H1 (cell line): ENCODE measurements at regions not wholly inside any gene's neighbourhood (a gene's known extent, or its start where the extent isn't known, plus 50 kb on each side); places are given as distances from the start of the nearest gene placed in this dataset.

ENCODE experiments used
- CTCF ChIA-PET: fragments of 300-600 bp; sonication (Branson Sonifier 250); formaldehyde crosslinking; loops from one replicate; lab custom pipeline; 2021; ENCODE audit not compliant: partially characterized antibody; lab: Charles Lee
- POLR2A ChIA-PET: fragments of 300-600 bp; sonication (Branson Sonifier 250); formaldehyde crosslinking; loops from one replicate; lab custom pipeline; 2021; ENCODE audit warnings: inconsistent platforms; ENCODE audit not compliant: partially characterized antibody; lab: Charles Lee
- DNase-seq, 2 experiments: peaks; one replicate each; pipeline versions ENCODE4 v3.0.0 to v3.0.0-alpha.2; 2010 to 2022; ENCODE audit warnings: low spot score in 2 of 2, low read depth in 1 of 2, mixed read lengths in 1 of 2
- FAIRE-seq: peaks from 2 replicates; lab custom pipeline; 2011; peaks lifted over from hg19 to GRCh38; lab: Jason Lieb, UNC
- H2AFZ ChIP-seq: 2 replicates; pipeline ENCODE4 v1.8.1; 2012; ENCODE audit warnings: low read length, inconsistent platforms
- H2AK5ac ChIP-seq: 2 replicates; pipeline ENCODE4 v1.6.1; 2013; ENCODE audit warnings: low read depth, low read length
- H2BK120ac ChIP-seq: replicated peaks from 2 replicates; pipeline ENCODE3; 2013; ENCODE audit warnings: low read depth, low read length, inconsistent platforms
- H2BK12ac ChIP-seq: 2 replicates; pipeline ENCODE4 v1.6.1; 2013; ENCODE audit warnings: low read depth, low read length
- H2BK15ac ChIP-seq: 2 replicates; pipeline ENCODE4 v1.6.1; 2013; ENCODE audit warnings: low read length
- H2BK20ac ChIP-seq: 2 replicates; pipeline ENCODE4 v1.6.1; 2013; ENCODE audit warnings: low read length
- H2BK5ac ChIP-seq: 2 replicates; pipeline ENCODE4 v1.6.1; 2013; ENCODE audit warnings: low read depth, low read length
- H3K14ac ChIP-seq: 2 replicates; pipeline ENCODE4 v1.6.1; 2013; ENCODE audit warnings: inconsistent platforms; ENCODE audit not compliant: insufficient read length
- H3K18ac ChIP-seq: 2 replicates; pipeline ENCODE4 v1.6.1; 2013; ENCODE audit warnings: low read length; ENCODE audit errors: extremely low read depth
- H3K23ac ChIP-seq: 2 replicates; pipeline ENCODE4 v1.6.1; 2013; ENCODE audit warnings: inconsistent platforms; ENCODE audit not compliant: insufficient read length
- H3K23me2 ChIP-seq: 2 replicates; pipeline ENCODE4 v1.6.1; 2013; ENCODE audit warnings: low read depth, low read length
- H3K27ac ChIP-seq: 2 replicates; pipeline ENCODE4 v1.6.1; 2011; ENCODE audit warnings: low read depth, low read length, inconsistent platforms
- H3K27me3 ChIP-seq, 4 experiments: replicated peaks in 1 of 4; 1 replicate in 1 of 4; 2 replicates in 3 of 4; pipeline versions ENCODE4 v1.6.1 to v1.8.1; 2011 to 2013; ENCODE audit warnings: low read length in 3 of 4, mild to moderate bottlenecking in 3 of 4, inconsistent platforms in 2 of 4, mixed read lengths in 2 of 4, moderate library complexity in 1 of 4; ENCODE audit not compliant: control insufficient read depth in 3 of 4, insufficient read depth in 3 of 4; ENCODE audit errors: extremely low read depth in 1 of 4
- H3K36me3 ChIP-seq, 4 experiments: 2 replicates each; pipeline versions ENCODE4 v1.6.1 to v1.8.1; 2011 to 2013; ENCODE audit warnings: mild to moderate bottlenecking in 4 of 4, low read length in 3 of 4, moderate library complexity in 2 of 4, control low read depth in 1 of 4, inconsistent platforms in 1 of 4; ENCODE audit not compliant: insufficient read depth in 4 of 4, control insufficient read depth in 2 of 4
- H3K4ac ChIP-seq: replicated peaks from 2 replicates; pipeline ENCODE3; 2013; ENCODE audit warnings: low read length, low read depth, mixed read lengths, inconsistent platforms; ENCODE audit not compliant: insufficient read length
- H3K4me1 ChIP-seq, 4 experiments: replicated peaks in 1 of 4; 1 replicate in 1 of 4; 2 replicates in 3 of 4; pipeline versions ENCODE4 v1.6.1 to v1.8.1; 2011 to 2013; ENCODE audit warnings: low read length in 3 of 4, inconsistent platforms in 2 of 4, mixed read lengths in 1 of 4; ENCODE audit not compliant: insufficient read depth in 4 of 4, control insufficient read depth in 3 of 4
- H3K4me2 ChIP-seq, 2 experiments: 2 replicates each; pipeline versions ENCODE4 v1.6.1 to v1.8.1; 2011 to 2013; ENCODE audit warnings: low read depth in 2 of 2, low read length in 2 of 2, control low read depth in 1 of 2, inconsistent platforms in 1 of 2, mild to moderate bottlenecking in 1 of 2; ENCODE audit not compliant: insufficient read depth in 1 of 2
- H3K4me3 ChIP-seq, 4 experiments: fragments of 200-600, 300-600 bp in 1 of 4; sonication (generic), shearing (Covaris generic), sonication (Bioruptor Twin) in 1 of 4; 2 replicates each; pipeline versions ENCODE4 v1.5.1 to v1.8.1; 2011 to 2016; ENCODE audit warnings: low read length in 4 of 4, low read depth in 3 of 4, control low read depth in 2 of 4, inconsistent platforms in 2 of 4, mild to moderate bottlenecking in 2 of 4, mixed read lengths in 1 of 4, moderate library complexity in 1 of 4; ENCODE audit not compliant: insufficient read depth in 2 of 4; ENCODE audit errors: extremely low read depth in 1 of 4
- H3K56ac ChIP-seq: replicated peaks from 2 replicates; pipeline ENCODE3; 2013; ENCODE audit warnings: low read depth, mild to moderate bottlenecking, mixed read lengths, low read length, inconsistent platforms; ENCODE audit not compliant: insufficient read length
- H3K79me1 ChIP-seq: 2 replicates; pipeline ENCODE4 v1.6.1; 2013; ENCODE audit warnings: low read depth, low read length, control low read depth
- H3K79me2 ChIP-seq, 2 experiments: 2 replicates each; pipeline versions ENCODE4 v1.6.1 to v1.8.1; 2012 to 2013; ENCODE audit warnings: low read length in 2 of 2, mild to moderate bottlenecking in 2 of 2, inconsistent platforms in 1 of 2; ENCODE audit not compliant: insufficient read depth in 2 of 2, control insufficient read depth in 1 of 2
- H3K9ac ChIP-seq, 4 experiments: replicated peaks in 1 of 4; 1 replicate in 1 of 4; 2 replicates in 3 of 4; pipeline versions ENCODE4 v1.6.1 to v1.8.1; 2011 to 2013; ENCODE audit warnings: low read depth in 3 of 4, low read length in 3 of 4, control low read depth in 2 of 4, mild to moderate bottlenecking in 2 of 4, moderate library complexity in 2 of 4, inconsistent platforms in 1 of 4; ENCODE audit errors: extremely low read depth in 1 of 4
- H3K9me3 ChIP-seq, 2 experiments: 2 replicates each; pipeline versions ENCODE4 v1.6.1 to v1.8.1; 2012 to 2013; ENCODE audit warnings: mild to moderate bottlenecking in 2 of 2, moderate library complexity in 2 of 2, control low read depth in 1 of 2, inconsistent platforms in 1 of 2, low read depth in 1 of 2, low read length in 1 of 2, mixed read lengths in 1 of 2; ENCODE audit not compliant: insufficient read depth in 2 of 2
- H4K20me1 ChIP-seq, 2 experiments: replicated peaks in 1 of 2; 2 replicates each; pipeline versions ENCODE3 to v1.8.1; 2011 to 2013; ENCODE audit warnings: inconsistent platforms in 2 of 2, low read length in 2 of 2, mild to moderate bottlenecking in 1 of 2; ENCODE audit not compliant: insufficient read depth in 2 of 2, control insufficient read depth in 1 of 2
- H4K5ac ChIP-seq: 2 replicates; pipeline ENCODE4 v1.6.1; 2013; ENCODE audit warnings: low read length, low read depth, mixed read lengths, inconsistent platforms; ENCODE audit not compliant: insufficient read length
- H4K8ac ChIP-seq: 2 replicates; pipeline ENCODE4 v1.8.0; 2013; ENCODE audit warnings: mild to moderate bottlenecking, moderate library complexity, low read length, inconsistent platforms; ENCODE audit not compliant: insufficient read depth; ENCODE audit errors: extremely low read depth
- H4K91ac ChIP-seq: replicated peaks from 2 replicates; pipeline ENCODE3; 2013; ENCODE audit warnings: low read length, mixed read lengths, inconsistent platforms; ENCODE audit not compliant: insufficient read length
- ASH2L ChIP-seq: fragments of 200-600, 300-600 bp; sonication (generic); IDR thresholded peaks from one replicate; pipeline ENCODE4 v1.7.1; 2017; ENCODE audit warnings: low read length
- BCL11A ChIP-seq, 2 experiments: IDR thresholded peaks; one replicate each; pipeline ENCODE4 v1.6.1; 2011; ENCODE audit warnings: low read depth in 2 of 2, low read length in 2 of 2, mild to moderate bottlenecking in 2 of 2
- BRCA1 ChIP-seq: IDR thresholded peaks from 2 replicates; pipeline ENCODE4 v1.6.1; 2012; ENCODE audit warnings: low read depth, low read length, improper control_type of control experiment
- CBX5 ChIP-seq: fragments of 300-800, 300-1000 bp; sonication (generic); IDR thresholded peaks from 2 replicates; pipeline ENCODE4 v1.7.1; 2016; ENCODE audit warnings: antibody characterized with exemption, low read length, low read depth
- CTCF ChIP-seq, 3 experiments: IDR thresholded peaks; 1 replicate in 2 of 3; 2 replicates in 1 of 3; pipeline versions ENCODE4 v1.5.1 to v1.6.1; 2011; ENCODE audit warnings: low read length in 3 of 3, mild to moderate bottlenecking in 3 of 3, inconsistent platforms in 2 of 3, low read depth in 1 of 3, moderate library complexity in 1 of 3; ENCODE audit not compliant: insufficient read depth in 1 of 3; ENCODE audit errors: control extremely low read depth in 1 of 3
- EGR1 ChIP-seq: IDR thresholded peaks from 2 replicates; pipeline ENCODE4 v1.6.1; 2011; ENCODE audit warnings: low read depth, low read length, borderline replicate concordance
- HDAC6 ChIP-seq: IDR thresholded peaks from one replicate; pipeline ENCODE4 v1.7.1; 2012; ENCODE audit warnings: low read depth, mild to moderate bottlenecking, inconsistent platforms, low read length, moderate library complexity
- JUN ChIP-seq: IDR thresholded peaks from 2 replicates; pipeline ENCODE4 v1.6.1; 2011; ENCODE audit warnings: low read depth, mild to moderate bottlenecking, improper control_type of control experiment, low read length
- JUND ChIP-seq: IDR thresholded peaks from 2 replicates; pipeline ENCODE4 v1.6.1; 2011; ENCODE audit warnings: mild to moderate bottlenecking, improper control_type of control experiment, low read length
- NRF1 ChIP-seq: IDR thresholded peaks from 2 replicates; pipeline ENCODE4 v1.6.1; 2011; ENCODE audit warnings: mild to moderate bottlenecking, low read depth, low read length, improper control_type of control experiment
- POLR2AphosphoS5 ChIP-seq: IDR thresholded peaks from 2 replicates; pipeline ENCODE4 v1.6.1; 2011; ENCODE audit warnings: low read depth, low read length
- SP4 ChIP-seq: IDR thresholded peaks from 2 replicates; pipeline ENCODE4 v1.6.1; 2012; ENCODE audit warnings: low read length, inconsistent platforms
- SUZ12 ChIP-seq: fragments of 200-600 bp; sonication (generic); IDR thresholded peaks from 2 replicates; pipeline ENCODE4 v1.6.1; 2012; ENCODE audit warnings: mild to moderate bottlenecking, inconsistent platforms, low read length, moderate library complexity, mixed read lengths
- TEAD4 ChIP-seq: IDR thresholded peaks from 2 replicates; pipeline ENCODE4 v1.6.1; 2012; ENCODE audit warnings: low read depth, low read length, inconsistent platforms, mixed read lengths
- WGBS, 2 experiments: shearing (Covaris generic) in 1 of 2; methylation state at CpG; one replicate each; pipeline versions ENCODE4 v1.1.6 to v1.1.7; 2013 to 2015; ENCODE audit warnings: low lambda C conversion rate in 2 of 2, mixed read lengths in 2 of 2, inconsistent platforms in 1 of 2, low coverage in 1 of 2, missing lambda C conversion rate in 1 of 2; ENCODE audit not compliant: insufficient replicate concordance in 2 of 2, insufficient coverage in 1 of 2, insufficient read length in 1 of 2; ENCODE audit errors: extremely low coverage in 1 of 2, missing lambda C conversion rate in 1 of 2; 5-methylcytosine and 5-hydroxymethylcytosine counted together

- no peaks in the 10 kb centered on the region for H3K27me3 ChIP-seq
- H3K18ac ChIP-seq, result no peak overlapping the region
- no peak for FAIRE-seq
- H4K5ac ChIP-seq, result no peak overlapping the region
- 0 out of 2 replicates have a peak overlapping the region, but pooled peaks have one; percentile 12 for H2AFZ ChIP-seq
- no peak overlapping the region for H2AK5ac ChIP-seq
- ChIA-PET POLR2A (no interaction called here), CTCF (interaction anchor here (0.6 kb wide), 1 partner anchor 103 kb away, joined by 3 read pairs; no protein-coding TSS in a partner anchor)
- H2BK5ac ChIP-seq, result no peak overlapping the region
- no peak overlapping the region for H3K4ac ChIP-seq
- H3K14ac ChIP-seq, result no peak overlapping the region
- H3K4me1 ChIP-seq, result no peaks in the 10 kb centered on the region
- H2BK12ac ChIP-seq, result no peak overlapping the region
- no peaks in the 10 kb centered on the region for H4K20me1 ChIP-seq
- H2BK120ac ChIP-seq, result no peak overlapping the region
- no peak for DNase-seq
- H3K27ac ChIP-seq, result no peak overlapping the region
- H3K4me3 ChIP-seq, result no peak overlapping the region
- no peaks in the 10 kb centered on the region for H3K9me3 ChIP-seq
- no peak overlapping the region for H3K23ac ChIP-seq
- H3K36me3 ChIP-seq, result no peaks in the 10 kb centered on the region
- no peaks in the 10 kb centered on the region for H3K79me1 ChIP-seq
- no peak overlapping the region for H3K9ac ChIP-seq
- H2BK15ac ChIP-seq, result no peak overlapping the region
- H4K8ac ChIP-seq, result no peak overlapping the region
- no peaks in the 10 kb centered on the region for H3K23me2 ChIP-seq
- WGBS, 2 experiments, result 96% methylated on average over 2 of the region's 2 CpGs; no CpG with 5 or more reads in 1 of the 2 experiments
- no peak overlapping the region for H3K4me2 ChIP-seq
- H3K56ac ChIP-seq, result no peak overlapping the region
- H2BK20ac ChIP-seq, result no peak overlapping the region
- no peaks in the 10 kb centered on the region for H3K79me2 ChIP-seq
- H4K91ac ChIP-seq, result no peak overlapping the region
- TF ChIP-seq SUZ12, result no peak
- TF ChIP-seq BRCA1, result no peak
- no peak for TF ChIP-seq JUND
- TF ChIP-seq NRF1, result no peak
- no peak for TF ChIP-seq CTCF (IDR thresholded peaks at IDR 0.05; ENCODE audit: control extremely low read depth in 1 of 3, insufficient read depth in 1 of 3, low read depth in 1 of 3, low read length in 3 of 3)
- no peak for TF ChIP-seq EGR1
- no peak for TF ChIP-seq CBX5
- no peak for TF ChIP-seq HDAC6
- no peak for TF ChIP-seq BCL11A (IDR thresholded peaks at IDR 0.05; ENCODE audit: low read depth in 2 of 2, low read length in 2 of 2)
- no peak for TF ChIP-seq JUN
- no peak for TF ChIP-seq SP4
- no peak for TF ChIP-seq ASH2L
- TF ChIP-seq POLR2AphosphoS5, result no peak
- no peak for TF ChIP-seq TEAD4
Observed at GRCh38 chr14:46245276-46245675, 406.3 kb downstream of the RPL10L start.
